ENCODE measurements at regions not wholly inside any gene's neighbourhood (a gene's known extent, or its start where the extent isn't known, plus 50 kb on each side); places are given as distances from the start of the nearest gene placed in this dataset.

DNA sequence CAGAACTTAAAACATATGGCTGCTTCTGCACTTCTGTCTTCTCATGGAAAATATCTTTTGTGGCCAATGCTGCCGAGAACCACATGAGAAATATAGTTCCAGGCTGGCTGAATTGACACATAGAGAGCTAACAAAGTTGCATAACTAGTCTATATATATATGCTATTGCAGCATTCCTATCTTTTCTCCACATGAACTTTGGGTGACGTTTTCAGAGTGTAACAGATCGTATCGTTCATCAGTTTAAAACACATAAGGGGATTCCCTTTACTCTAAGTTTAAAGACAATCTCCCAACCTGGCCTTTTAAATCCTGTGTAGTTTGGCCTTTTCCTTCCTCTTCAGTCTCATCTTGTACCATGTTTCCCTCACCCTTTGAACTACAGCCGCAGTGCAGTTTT is 394.2 kb upstream of the CBLB start:
- DNase-seq (ENCODE audit: low spot score), result no peak

DNA sequence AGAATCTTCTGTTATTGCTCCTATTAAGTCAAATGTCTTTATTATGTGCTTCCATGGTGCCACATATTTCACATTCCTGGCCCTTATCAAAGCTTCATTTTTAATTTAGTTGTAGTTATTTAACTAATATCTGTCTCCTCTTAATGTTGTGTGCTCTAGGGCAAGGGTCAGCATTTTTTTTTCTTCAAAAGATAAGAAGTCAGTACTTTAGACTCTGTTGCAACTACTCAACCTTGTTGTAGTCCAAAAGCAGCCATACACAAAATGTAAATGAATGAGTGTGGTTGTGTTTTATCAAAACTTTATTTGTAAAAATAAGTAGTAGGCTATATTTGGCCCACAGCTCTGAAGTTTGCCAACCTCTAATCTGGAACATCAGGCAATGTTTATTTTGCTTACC is 394.7 kb upstream of the CBLB start:
- DNase-seq (ENCODE audit: low spot score), result no peak

DNA sequence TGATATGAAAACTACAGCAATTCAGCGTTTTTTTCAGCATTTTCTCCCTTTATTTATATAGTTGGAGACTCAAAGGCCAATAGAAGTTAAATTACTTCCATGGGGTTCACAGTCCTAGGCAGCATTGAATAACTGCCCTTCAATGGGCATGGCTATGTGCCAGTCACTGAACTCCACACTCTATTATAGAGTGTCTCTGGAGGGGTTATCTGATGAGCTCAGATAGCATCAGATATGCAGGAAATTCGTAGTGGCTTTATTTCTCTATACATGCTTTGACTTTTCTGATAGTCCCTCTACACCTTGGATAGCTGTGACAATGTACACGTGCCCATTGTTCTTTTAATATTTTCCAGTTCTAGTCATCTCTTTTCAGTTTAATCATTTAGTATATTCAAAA is 396.9 kb upstream of the CBLB start:
- DNase-seq (ENCODE audit: low spot score), result no peak

- no peak for DNase-seq (ENCODE audit: low spot score)
These were observed 399.9 kb upstream of the CBLB start for GRCh38 chr3:106268696-106269095.

GRCh38 chr3:106272302-106272701 is 403.5 kb upstream of the CBLB start:
- no peak for DNase-seq (ENCODE audit: low spot score)

GRCh38 chr3:106275592-106275991 is 406.8 kb upstream of the CBLB start:
- DNase-seq (ENCODE audit: low spot score), result no peak

- DNase-seq (ENCODE audit: low spot score), result no peak
These were observed 407.3 kb upstream of the CBLB start for GRCh38 chr3:106276151-106276550.

- no peak for DNase-seq (ENCODE audit: low spot score)
These were observed 408.2 kb upstream of the CBLB start for GRCh38 chr3:106276755-106277612.

DNA sequence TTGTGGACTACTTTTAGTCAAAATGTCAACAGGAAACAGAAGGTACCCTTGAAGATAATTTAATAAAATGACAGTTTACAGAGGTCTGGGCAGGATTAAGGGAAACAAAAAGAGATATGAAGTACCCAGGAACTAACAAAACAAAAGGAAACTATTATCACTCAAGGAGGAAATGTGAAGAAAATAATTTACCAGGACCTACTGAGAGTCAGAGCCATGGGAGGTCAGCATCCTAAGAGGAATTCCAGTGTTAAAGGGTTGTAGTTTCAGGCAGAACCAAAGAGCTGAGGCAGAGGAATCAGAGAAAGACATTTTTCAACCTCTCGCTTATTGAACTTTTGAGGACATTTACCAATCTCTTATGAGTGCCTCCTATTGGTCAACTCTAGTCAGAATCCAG is 408.9 kb upstream of the CBLB start:
- no peak for DNase-seq (ENCODE audit: low spot score)

DNA sequence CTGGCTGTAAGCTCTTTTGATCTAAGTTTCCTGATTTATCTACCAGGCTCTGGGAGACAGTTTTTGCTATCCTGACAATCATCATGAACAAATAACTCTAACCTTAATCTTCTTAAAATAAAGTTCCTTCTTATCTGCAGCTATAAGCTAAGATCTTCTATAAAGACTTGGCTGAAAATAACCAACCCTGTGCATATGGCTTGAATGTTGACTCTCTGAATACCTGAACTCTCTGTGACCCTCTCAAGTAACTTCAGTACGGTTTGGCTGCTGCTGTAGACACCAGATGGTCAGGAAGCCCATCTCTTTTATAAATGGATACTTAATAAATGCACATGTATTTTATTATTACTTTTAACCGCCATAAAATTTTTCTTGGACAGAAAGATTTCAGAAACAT is 412.4 kb upstream of the CBLB start:
- no peak for DNase-seq (ENCODE audit: low spot score)

DNA sequence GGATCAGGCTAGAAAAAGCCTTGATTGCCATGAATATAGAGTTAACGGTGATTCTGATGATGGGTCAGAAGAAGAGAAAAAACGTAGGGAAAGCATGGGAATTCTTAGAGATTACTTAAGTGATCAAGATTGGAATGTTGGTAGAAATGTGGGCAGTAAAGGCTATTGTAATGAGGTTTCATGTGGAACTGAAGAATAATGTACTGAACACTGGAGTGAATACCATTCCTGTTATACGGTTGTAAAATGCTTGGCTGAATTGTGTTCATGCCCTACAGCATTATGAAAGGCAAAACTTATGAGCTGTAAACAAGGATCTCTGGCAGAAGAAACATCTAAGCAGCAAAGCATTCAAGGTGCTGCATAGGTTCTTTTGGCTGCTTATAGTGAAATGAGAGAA is 414.1 kb upstream of the CBLB start:
- DNase-seq (ENCODE audit: low spot score), result no peak

DNA sequence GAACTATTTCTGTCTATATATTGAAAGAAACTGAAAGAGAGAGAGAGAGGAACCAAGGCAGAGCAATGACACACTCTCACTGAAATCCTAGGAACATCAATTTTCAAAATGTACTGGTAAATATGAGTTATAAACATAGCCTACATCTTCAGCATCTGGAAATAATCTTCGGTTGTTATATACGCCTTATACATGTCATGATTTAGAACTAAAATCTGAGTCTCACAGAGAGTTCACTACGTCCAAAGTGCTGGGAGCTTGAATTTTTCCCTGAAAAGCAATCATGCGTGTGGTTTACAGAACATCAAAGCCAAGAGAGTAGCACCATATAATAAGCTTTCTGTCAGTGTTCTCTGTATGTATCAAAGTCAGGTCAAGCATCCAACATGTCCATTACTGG is 420.0 kb upstream of the CBLB start:
- no peak for DNase-seq (ENCODE audit: low spot score)

DNA sequence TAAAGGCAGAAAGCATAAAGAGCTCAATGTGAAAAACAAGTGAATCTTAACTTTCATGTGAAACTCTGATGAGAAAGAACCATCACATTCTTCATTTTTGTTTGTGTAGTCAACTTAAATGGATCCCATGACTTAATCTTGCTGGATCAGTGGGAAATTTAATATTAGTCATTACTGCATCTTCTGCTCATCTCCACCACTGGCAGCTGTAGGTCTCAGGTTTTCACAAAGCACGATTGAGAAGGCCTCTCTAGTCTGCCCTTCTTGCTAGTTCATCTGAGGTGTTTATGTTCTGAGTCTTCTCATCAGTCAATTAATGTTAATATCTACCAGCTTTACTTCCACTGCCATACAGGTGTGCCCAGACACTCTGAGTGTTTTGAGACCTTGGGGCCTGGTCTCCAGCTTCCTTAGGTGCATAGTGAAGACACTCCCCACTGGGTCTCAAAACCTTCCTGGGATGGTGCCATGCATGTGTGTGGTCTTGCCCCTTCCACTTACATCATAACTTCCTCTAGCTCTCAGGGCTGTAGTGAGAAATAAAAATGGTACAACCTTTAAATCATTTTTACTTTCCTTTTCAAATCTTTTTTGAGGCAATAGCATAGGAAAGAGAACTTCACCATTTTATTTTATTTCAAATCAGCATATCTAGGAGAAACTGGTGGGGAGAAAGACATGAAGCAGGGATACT is 421.6 kb upstream of the CBLB start:
- DNase-seq (ENCODE audit: low spot score), result no peak

GRCh38 chr3:106293161-106293560 is 424.3 kb upstream of the CBLB start:
- no peak for DNase-seq (ENCODE audit: low spot score)

DNA sequence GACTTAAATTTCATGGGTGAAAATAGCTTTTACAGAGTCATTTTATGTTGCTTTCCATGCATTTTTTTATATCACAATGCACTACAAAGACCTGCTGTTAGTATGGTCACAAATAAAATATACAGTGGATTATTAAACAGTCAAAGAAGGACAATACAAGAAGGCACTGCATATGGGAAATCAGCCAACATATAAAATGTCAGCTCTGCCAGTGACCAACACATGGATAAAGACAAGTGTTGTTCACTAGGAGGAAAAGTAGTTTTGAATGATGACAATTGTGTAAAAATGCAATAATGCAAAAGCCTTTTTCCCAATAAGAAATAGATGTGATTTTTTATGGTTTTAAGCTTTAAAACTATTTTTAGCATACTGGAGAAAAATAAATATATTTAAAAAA is 425.3 kb upstream of the CBLB start:
- no peak for DNase-seq (ENCODE audit: low spot score)

- DNase-seq (ENCODE audit: low spot score), result no peak
These were observed 427.2 kb upstream of the CBLB start for GRCh38 chr3:106296062-106296461.

DNA sequence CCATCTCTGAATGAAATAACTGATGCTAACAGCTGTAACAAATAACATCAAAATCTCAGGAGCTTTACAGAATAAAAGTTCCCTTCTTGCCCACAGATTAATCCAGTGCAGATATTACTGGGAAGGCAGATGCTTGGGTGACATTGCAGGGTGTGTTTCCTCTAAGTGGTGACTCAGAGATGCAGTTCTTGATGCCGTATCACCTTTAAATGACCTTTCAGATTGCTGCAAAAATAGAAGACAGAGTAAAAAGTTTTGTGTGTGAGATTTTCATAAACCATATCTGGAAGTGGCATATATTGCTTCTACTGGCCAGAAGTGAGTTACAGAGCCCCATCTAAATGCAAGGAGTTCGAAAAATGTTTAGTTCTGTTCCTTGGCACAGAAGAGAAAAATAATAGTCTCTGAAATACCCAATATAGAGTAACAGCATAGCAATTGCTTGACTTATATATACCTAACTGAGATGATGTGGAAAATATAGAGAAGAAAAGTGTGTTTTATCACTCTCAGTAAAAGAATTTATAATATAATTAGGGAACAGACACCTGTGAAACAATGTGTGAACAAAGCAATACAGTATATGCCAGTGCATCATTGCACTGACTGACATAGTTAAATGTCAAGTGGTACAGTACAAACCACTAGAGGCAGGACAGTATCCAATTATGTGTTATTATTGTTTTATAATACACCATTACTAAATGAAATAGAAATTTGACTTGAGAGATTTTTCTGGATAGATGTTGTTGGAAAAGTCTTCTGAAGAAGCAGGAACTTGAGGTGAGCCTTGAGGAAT is 430.7 kb upstream of the CBLB start:
- DNase-seq (ENCODE audit: low spot score), result no peak

GRCh38 chr3:106302451-106303221 is 433.8 kb upstream of the CBLB start:
- DNase-seq (ENCODE audit: low spot score), result no peak

GRCh38 chr3:106303766-106304165 is 435.0 kb upstream of the CBLB start:
- no peak for DNase-seq (ENCODE audit: low spot score)

DNA sequence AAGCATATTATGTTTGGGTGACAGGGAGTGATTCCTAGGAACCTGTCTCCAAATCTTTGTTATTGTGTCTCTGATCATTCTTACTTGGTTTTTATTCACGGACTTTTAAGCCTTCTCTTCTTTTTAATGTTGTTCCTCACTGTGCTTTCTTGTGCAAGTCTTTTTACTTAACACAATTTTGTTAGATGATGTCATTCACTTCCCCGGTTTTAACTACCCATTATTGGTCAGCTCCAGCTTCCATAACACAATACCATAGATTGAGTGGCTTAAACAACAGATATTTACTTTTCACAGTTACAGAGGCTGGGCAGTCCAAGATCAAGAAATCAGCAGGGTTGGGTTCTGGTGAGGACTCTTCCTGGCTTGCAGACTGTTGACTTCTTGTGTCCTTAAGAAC is 436.3 kb upstream of the CBLB start:
- DNase-seq (ENCODE audit: low spot score), result no peak

DNA sequence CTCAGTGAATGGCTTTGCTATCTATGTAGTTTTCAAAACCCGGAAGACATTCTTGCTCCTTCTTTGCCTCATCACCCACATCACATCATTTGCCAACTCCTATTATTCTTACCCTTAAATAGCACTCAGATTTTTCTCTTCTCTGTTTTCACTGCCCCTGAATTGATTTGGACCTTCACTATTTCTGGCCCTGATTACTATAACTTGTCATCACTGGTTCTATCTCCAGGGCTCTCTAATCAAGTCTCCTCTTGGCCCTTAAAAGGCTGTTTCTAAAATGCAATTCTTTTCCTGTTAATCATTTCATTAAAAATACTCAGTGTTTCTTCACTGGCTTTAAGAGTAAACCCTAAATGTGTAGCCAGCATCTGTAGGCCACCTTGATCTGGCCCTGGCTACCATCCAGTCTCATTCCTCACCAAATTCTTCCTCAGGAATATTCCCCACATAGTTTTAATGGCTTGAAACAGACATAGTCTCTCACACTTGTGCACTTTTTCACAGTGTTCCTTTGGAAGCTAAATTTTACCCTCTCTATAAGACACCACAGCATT is 437.1 kb upstream of the CBLB start:
- DNase-seq (ENCODE audit: low spot score), result no peak

GRCh38 chr3:106309274-106309673 is 440.5 kb upstream of the CBLB start:
- no peak for DNase-seq (ENCODE audit: low spot score)
